Colonic mucosa (tissue), 4 donors: ENCODE measurements at regions not wholly inside any gene's neighbourhood (a gene's known extent, or its start where the extent isn't known, plus 50 kb on each side); places are given as distances from the start of the nearest gene placed in this dataset.

Experiments used
- DNase-seq: peaks from one replicate; pipeline ENCODE4 v3.0.0-alpha.2; 2020
- H3K27ac ChIP-seq: fragments of 200-600 bp; one replicate; pipeline ENCODE4 v1.8.0; 2021
- H3K27me3 ChIP-seq: fragments of 200-600 bp; one replicate; pipeline ENCODE4 v1.8.0; 2021
- H3K36me3 ChIP-seq: fragments of 200-600 bp; one replicate; pipeline ENCODE4 v1.8.0; 2021
- H3K4me1 ChIP-seq: fragments of 200-600 bp; one replicate; pipeline ENCODE4 v1.8.0; 2021; ENCODE audit warnings: mild to moderate bottlenecking
- H3K4me3 ChIP-seq: fragments of 200-600 bp; one replicate; pipeline ENCODE4 v1.8.0; 2021
- H3K9ac ChIP-seq, 2 donors: one replicate each; pipeline ENCODE4 v1.7.0; 2013; ENCODE audit warnings: control low read depth in 2 of 2, low read depth in 2 of 2, low read length in 2 of 2
- H3K9me3 ChIP-seq: fragments of 200-600 bp; one replicate; pipeline ENCODE4 v1.8.0; 2021
- intact Hi-C: fragments of 100-400 bp; cut with DNase I; formaldehyde crosslinking; loops from one replicate; pipeline ENCODE4 v1.14.1; 2022
- TF ChIP-seq, protein P1 (sequence below): fragments of 200-600 bp; IDR thresholded peaks from one replicate; pipeline ENCODE4 v1.8.0; 2022; ENCODE audit warnings: antibody characterized with exemption, mild to moderate bottlenecking
- donor health status: healthy.
- donor health status: DM: no; HTN: no; CAD: no.
- donor health status: DM: no; HTN: no; CAD: no.

DNA sequence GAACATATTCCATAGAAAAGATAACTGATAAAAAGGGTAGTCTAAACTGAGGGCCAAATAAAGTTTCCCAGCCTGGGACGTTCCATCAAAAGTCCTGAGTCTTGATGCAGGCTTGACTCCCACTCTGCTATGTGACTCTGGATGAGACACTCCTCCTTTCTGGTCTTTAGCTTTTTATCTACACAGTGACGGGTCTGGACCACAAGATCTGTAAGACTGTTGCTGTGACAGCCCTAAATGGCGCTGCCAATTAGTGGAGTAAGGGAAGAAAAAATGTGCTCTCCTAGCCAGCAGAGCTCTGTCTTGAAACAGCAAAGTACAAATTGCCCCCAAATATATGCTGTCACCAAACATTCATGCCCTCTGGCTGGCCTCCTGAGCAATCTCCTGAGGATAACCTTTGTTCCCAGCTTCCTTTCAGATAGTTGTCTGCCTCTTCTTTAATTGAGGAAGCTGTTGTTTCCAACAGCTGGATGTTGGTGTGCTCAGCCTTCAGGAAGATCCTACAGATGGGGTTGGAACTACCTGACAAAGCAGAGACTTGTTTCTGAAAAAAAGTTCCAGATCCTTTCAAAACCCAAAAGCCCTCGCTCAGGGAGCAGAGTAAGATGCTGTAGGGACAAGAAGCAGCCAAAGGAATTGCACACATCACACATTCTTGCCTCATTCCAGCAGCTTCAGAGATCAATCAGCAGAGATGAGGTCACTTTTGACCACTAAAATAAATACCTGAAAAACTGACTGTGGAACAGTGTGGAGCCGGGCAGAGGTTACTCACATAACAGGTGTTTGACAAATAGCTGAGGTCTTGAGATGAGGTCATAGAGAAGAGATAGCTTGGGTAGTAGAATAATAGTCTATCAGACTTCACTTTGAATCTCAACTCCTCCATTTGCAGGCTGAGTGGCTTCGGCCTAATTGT, 383.4 kb upstream of the FGF13 start:
- intact Hi-C loops = no loop called here
- no peak for DNase-seq
- no peaks in the 10 kb centered on the region for H3K36me3 ChIP-seq
- H3K9ac ChIP-seq = no peak overlapping the region
- no peak overlapping the region for H3K27ac ChIP-seq
- no peaks in the 10 kb centered on the region for H3K4me1 ChIP-seq
- TF ChIP-seq, protein P1, sequence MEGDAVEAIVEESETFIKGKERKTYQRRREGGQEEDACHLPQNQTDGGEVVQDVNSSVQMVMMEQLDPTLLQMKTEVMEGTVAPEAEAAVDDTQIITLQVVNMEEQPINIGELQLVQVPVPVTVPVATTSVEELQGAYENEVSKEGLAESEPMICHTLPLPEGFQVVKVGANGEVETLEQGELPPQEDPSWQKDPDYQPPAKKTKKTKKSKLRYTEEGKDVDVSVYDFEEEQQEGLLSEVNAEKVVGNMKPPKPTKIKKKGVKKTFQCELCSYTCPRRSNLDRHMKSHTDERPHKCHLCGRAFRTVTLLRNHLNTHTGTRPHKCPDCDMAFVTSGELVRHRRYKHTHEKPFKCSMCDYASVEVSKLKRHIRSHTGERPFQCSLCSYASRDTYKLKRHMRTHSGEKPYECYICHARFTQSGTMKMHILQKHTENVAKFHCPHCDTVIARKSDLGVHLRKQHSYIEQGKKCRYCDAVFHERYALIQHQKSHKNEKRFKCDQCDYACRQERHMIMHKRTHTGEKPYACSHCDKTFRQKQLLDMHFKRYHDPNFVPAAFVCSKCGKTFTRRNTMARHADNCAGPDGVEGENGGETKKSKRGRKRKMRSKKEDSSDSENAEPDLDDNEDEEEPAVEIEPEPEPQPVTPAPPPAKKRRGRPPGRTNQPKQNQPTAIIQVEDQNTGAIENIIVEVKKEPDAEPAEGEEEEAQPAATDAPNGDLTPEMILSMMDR = no peak
- no peaks in the 10 kb centered on the region for H3K9me3 ChIP-seq
- H3K4me3 ChIP-seq = no peak overlapping the region
- no peaks in the 10 kb centered on the region for H3K27me3 ChIP-seq

DNA sequence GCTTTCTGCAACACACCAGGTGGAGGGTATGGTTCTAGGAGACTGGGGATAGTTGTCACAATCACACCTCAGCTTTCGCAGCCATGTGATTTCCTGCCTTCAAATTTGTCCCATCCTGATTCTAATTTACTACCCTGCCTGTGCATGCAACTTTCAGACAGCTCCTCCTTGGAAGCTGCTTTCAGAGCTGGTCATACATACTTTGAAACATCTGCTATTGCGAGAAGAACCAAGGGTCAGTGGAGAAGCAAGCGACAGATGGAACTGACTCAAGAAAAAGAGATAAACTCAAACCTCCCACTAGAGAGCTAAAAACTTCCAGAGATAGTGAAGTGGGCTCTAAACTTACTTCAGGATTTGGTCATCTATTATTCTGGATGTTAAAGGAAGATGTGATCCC, 381.7 kb upstream of the FGF13 start:
- Histone ChIP-seq H3K9me3 (no peaks in the 10 kb centered on the region), H3K4me3 (no peak overlapping the region), H3K4me1 (no peaks in the 10 kb centered on the region), H3K9ac (no peak overlapping the region), H3K27me3 (no peaks in the 10 kb centered on the region), H3K36me3 (no peaks in the 10 kb centered on the region), H3K27ac (no peak overlapping the region)
- TF ChIP-seq, protein P1 = no peak
- DNase-seq = no peak
- intact Hi-C loops = no loop called here

- Histone ChIP-seq H3K27me3 (no peaks in the 10 kb centered on the region), H3K27ac (no peak overlapping the region), H3K4me1 (no peaks in the 10 kb centered on the region), H3K4me3 (no peak overlapping the region), H3K36me3 (no peaks in the 10 kb centered on the region), H3K9ac (no peak overlapping the region), H3K9me3 (no peaks in the 10 kb centered on the region)
- intact Hi-C loops = no loop called here
- no peak for DNase-seq
- TF ChIP-seq, protein P1 = no peak
These were observed 380.4 kb upstream of the FGF13 start for GRCh38 chrX:139091878-139092277.

DNA sequence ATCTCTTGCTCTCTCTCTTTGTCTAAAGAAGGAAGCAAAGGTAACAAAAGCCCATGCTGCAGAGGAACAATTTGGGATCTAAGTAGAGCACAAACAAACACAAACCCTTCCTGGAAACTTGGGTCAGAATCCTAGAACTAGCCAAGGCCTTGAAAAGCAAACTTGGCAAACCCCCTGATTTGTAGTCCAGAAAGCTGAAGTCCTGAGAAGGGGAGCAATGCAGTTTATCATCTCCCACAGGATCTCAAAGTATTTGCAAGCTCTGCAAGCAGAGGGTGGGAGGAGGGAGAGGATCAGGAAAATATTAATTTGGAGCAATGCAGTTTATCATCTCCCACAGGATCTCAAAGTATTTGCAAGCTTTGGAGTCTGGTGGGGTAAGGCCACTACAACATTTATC, 379.5 kb upstream of the FGF13 start:
- no peak overlapping the region for H3K27ac ChIP-seq
- DNase-seq = no peak
- H3K36me3 ChIP-seq = no peaks in the 10 kb centered on the region
- no peak overlapping the region for H3K9ac ChIP-seq
- no peaks in the 10 kb centered on the region for H3K27me3 ChIP-seq
- TF ChIP-seq, protein P1 = no peak
- no peaks in the 10 kb centered on the region for H3K4me1 ChIP-seq
- no peaks in the 10 kb centered on the region for H3K9me3 ChIP-seq
- H3K4me3 ChIP-seq = no peak overlapping the region
- intact Hi-C loops = no loop called here

GRCh38 chrX:139086246-139086645, 374.7 kb upstream of the FGF13 start:
- Histone ChIP-seq H3K27ac (no peak overlapping the region), H3K9me3 (no peaks in the 10 kb centered on the region), H3K36me3 (no peaks in the 10 kb centered on the region), H3K4me1 (no peaks in the 10 kb centered on the region), H3K4me3 (no peak overlapping the region), H3K27me3 (no peaks in the 10 kb centered on the region), H3K9ac (no peak overlapping the region)
- TF ChIP-seq, protein P1 = no peak
- intact Hi-C loops = no loop called here
- DNase-seq = no peak
